Kidney epithelial cell (primary cell): ENCODE measurements at regions not wholly inside any gene's neighbourhood (a gene's known extent, or its start where the extent isn't known, plus 50 kb on each side); places are given as distances from the start of the nearest gene placed in this dataset.
A peak's percentile ranks its signal among the peaks of the same experiment; 100 is the strongest.

Source experiments
- DNase-seq: peaks from one replicate; pipeline ENCODE4 v3.0.0-alpha.2; 2010; ENCODE audit warnings: low read depth
- H3K27me3 ChIP-seq: 2 replicates; pipeline ENCODE4 v1.6.0; 2011; ENCODE audit warnings: low read length; ENCODE audit not compliant: control insufficient read depth, insufficient read depth
- H3K36me3 ChIP-seq: 2 replicates; pipeline ENCODE4 v1.5.1; 2011; ENCODE audit warnings: low read length; ENCODE audit not compliant: control insufficient read depth, insufficient read depth
- H3K4me3 ChIP-seq: 2 replicates; pipeline ENCODE4 v1.5.1; 2011; ENCODE audit warnings: low read depth, mild to moderate bottlenecking, control low read depth, low read length
- TF ChIP-seq, protein P1 (sequence below): IDR thresholded peaks from 2 replicates; pipeline ENCODE4 v1.5.1; 2011; ENCODE audit warnings: mild to moderate bottlenecking, moderate library complexity, low read length, control low read depth, inconsistent platforms; ENCODE audit not compliant: insufficient read depth, poor library complexity, severe bottlenecking

DNA sequence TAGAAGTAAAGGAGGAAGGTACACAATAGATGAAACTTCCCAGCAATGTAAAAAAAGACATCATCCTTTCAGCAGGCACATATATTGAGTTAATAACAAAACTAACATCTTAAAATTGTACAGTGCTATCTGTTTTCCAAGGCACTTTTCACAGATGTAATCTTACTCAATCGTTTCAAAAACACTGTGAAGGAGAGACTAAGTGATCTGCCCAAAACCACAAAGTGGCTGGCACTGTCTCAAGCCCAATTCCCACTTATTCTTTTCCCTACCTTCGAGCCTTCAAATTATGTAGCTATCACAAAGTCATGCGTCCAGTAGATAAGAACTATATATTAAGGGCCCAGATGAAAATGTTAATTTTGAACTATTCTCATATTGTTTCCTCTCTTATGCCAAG lies 193.6 kb upstream of the RASSF8 start:
- H3K4me3 ChIP-seq: no peak overlapping the region
- no peaks in the 10 kb centered on the region for H3K36me3 ChIP-seq
- H3K27me3 ChIP-seq: no peaks in the 10 kb centered on the region
- TF ChIP-seq, protein P1, sequence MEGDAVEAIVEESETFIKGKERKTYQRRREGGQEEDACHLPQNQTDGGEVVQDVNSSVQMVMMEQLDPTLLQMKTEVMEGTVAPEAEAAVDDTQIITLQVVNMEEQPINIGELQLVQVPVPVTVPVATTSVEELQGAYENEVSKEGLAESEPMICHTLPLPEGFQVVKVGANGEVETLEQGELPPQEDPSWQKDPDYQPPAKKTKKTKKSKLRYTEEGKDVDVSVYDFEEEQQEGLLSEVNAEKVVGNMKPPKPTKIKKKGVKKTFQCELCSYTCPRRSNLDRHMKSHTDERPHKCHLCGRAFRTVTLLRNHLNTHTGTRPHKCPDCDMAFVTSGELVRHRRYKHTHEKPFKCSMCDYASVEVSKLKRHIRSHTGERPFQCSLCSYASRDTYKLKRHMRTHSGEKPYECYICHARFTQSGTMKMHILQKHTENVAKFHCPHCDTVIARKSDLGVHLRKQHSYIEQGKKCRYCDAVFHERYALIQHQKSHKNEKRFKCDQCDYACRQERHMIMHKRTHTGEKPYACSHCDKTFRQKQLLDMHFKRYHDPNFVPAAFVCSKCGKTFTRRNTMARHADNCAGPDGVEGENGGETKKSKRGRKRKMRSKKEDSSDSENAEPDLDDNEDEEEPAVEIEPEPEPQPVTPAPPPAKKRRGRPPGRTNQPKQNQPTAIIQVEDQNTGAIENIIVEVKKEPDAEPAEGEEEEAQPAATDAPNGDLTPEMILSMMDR: no peak
- DNase-seq: no peak

DNA sequence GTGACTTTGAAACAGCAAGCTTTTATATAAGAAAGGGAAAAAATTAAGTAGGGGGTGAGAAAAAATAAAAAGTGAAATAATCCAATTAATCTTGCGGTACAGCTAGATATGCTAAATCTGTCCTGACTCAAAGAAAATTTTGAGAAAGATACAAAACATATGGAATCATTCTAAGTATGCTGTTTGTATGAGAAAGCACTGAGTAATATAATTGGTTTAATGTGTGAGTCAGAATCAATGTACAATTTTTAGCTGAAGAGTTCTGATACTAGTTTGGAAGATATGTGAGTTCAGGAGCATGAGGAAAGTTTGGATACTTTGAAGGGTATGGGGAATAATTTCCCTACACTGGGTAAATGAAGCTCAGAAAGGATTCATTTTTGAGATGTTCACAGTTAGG lies 190.9 kb upstream of the RASSF8 start:
- no peaks in the 10 kb centered on the region for H3K36me3 ChIP-seq
- DNase-seq: no peak
- H3K4me3 ChIP-seq: no peak overlapping the region
- TF ChIP-seq, protein P1: no peak
- no peaks in the 10 kb centered on the region for H3K27me3 ChIP-seq

DNA sequence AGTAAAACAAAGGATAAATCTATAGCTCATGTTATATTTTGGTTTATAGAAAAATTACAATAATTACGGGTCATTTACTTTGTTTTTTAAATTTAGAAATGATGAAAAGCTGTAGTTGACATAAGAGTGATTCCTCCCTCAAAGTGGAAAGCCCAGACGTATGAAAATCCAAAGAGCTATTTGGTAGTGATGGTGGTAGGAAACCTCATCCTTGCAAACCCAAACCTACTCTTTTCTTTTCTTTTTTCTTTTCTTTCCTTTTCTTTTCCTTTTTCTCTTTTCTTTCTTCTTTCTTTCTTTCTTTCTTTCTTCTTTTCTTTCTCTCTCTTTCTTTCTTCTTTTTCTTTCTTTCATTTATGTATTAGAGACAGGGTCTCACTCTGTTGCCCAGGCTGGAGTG lies 190.3 kb upstream of the RASSF8 start:
- TF ChIP-seq, protein P1: no peak
- no peaks in the 10 kb centered on the region for H3K27me3 ChIP-seq
- DNase-seq: no peak
- no peak overlapping the region for H3K4me3 ChIP-seq
- H3K36me3 ChIP-seq: no peaks in the 10 kb centered on the region

DNA sequence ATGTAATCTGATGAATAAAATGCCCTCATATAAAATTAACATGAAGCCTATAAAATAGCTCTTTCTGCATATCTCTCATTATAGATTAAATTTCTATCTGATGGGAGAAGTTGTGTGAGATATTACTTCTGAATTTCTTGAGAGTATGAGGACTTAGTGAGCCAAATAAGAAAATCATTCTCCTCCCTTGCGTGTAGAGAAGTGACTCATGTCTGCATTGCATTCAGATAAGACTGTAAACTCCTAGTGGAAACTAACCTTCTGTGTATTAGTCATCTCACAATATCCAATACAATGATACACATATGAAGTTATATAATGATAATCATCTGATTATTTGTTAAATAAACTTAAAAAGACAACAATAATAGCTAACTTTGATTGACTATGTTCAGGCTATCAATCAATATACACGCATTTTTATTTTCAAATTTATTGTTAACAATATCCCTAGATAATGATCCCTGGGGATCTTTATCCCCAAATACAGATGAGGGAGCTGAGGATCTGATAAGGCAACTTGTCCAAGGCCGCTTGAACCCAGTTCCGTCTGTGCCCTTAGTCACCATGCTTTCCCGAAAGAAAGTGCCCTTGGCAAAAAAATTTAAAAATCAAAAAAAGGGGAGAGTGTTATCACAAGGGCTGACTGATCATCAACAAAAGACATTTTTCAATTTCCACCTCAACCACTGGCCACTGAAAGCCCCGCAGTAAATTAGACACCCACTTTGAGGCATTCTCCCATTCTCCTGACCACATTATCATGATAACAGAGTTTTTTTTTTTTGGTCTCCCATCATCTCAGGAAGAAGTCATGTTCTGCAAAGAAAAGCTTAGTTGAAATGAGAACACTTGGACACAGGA lies 189.2 kb upstream of the RASSF8 start:
- H3K27me3 ChIP-seq: no peaks in the 10 kb centered on the region
- DNase-seq: peak; percentile 56
- TF ChIP-seq, protein P1: no peak

DNA sequence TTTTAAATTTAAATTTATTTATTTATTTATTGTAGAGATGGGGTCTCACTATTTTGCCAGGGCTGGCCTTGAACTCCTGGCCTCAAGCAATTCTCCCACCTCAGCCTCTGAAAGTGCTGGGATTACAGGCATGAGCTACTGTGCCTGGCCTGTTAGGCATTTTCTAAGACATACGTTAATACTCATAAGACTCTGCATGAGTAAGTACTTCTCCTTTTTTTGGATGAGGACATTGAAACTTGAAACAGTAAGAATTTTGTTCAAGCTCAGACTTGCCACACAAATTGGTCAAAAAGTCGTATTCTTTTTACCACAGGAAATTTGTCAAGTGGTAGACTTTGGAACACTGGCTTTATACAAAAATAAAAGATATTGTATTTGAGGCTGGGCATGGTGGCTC lies 187.4 kb upstream of the RASSF8 start:
- DNase-seq: no peak
- no peaks in the 10 kb centered on the region for H3K36me3 ChIP-seq
- H3K4me3 ChIP-seq: no peak overlapping the region
- no peaks in the 10 kb centered on the region for H3K27me3 ChIP-seq
- TF ChIP-seq, protein P1: no peak

More for the DNA sequence above, 189.2 kb upstream of the RASSF8 start:
- Histone ChIP-seq H3K4me3 (no peak overlapping the region), H3K36me3 (no peaks in the 10 kb centered on the region)

DNA sequence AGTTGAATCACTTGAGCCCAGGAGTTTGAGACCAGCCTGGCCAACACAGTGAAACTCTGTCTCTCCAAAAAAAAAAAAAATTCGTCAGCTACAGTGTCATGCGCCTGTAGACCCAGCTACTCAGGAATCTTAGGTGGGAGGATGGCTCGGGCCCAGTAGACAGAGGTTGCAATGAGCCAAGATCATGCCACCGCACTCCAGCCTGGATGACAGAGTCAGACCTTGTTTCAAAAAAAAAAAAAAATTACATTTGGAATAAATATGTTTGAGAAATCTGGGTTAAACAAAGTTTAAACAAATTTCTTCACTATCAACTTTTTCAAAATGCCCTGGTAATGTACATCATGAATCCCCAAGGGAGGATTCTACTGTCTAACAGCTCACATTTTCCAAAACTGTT lies 187.0 kb upstream of the RASSF8 start:
- TF ChIP-seq, protein P1: no peak
- H3K36me3 ChIP-seq: no peaks in the 10 kb centered on the region
- H3K4me3 ChIP-seq: no peak overlapping the region
- DNase-seq: no peak
- H3K27me3 ChIP-seq: no peaks in the 10 kb centered on the region
